HL-60 (cell line): ENCODE measurements at regions not wholly inside any gene's neighbourhood (a gene's known extent, or its start where the extent isn't known, plus 50 kb on each side); places are given as distances from the start of the nearest gene placed in this dataset.

Experiments
- POLR2AphosphoS5 ChIP-seq: IDR thresholded peaks from 2 replicates; pipeline ENCODE4 v1.6.1; 2012; ENCODE audit warnings: low read depth
- SPI1 ChIP-seq: IDR thresholded peaks from 2 replicates; pipeline ENCODE4 v1.6.1; 2012; ENCODE audit warnings: low read depth, mild to moderate bottlenecking, borderline replicate concordance

- no peak for TF ChIP-seq POLR2AphosphoS5
- TF ChIP-seq SPI1 = no peak
These were observed 119.5 kb upstream of the ISX start for GRCh38 chr22:34946339-34946985.
